ENCODE measurements at regions not wholly inside any gene's neighbourhood (a gene's known extent, or its start where the extent isn't known, plus 50 kb on each side); places are given as distances from the start of the nearest gene placed in this dataset.

DNA sequence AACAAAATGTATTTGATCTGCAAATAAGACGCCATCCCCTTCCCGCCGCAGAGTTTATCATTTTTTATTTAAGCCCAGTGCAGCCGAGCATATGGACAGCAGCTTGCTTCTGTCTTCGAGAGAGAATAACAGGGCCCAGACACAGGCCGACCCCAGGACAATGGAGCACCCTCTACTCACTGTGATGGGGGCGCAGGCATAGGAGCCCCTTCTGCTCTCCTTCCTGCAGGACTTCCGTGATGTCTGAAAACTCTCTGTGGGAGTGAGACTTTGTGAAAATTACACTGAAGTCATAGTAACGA is 134.8 kb downstream of the OAT start:
- TF ChIP-seq, protein P1, sequence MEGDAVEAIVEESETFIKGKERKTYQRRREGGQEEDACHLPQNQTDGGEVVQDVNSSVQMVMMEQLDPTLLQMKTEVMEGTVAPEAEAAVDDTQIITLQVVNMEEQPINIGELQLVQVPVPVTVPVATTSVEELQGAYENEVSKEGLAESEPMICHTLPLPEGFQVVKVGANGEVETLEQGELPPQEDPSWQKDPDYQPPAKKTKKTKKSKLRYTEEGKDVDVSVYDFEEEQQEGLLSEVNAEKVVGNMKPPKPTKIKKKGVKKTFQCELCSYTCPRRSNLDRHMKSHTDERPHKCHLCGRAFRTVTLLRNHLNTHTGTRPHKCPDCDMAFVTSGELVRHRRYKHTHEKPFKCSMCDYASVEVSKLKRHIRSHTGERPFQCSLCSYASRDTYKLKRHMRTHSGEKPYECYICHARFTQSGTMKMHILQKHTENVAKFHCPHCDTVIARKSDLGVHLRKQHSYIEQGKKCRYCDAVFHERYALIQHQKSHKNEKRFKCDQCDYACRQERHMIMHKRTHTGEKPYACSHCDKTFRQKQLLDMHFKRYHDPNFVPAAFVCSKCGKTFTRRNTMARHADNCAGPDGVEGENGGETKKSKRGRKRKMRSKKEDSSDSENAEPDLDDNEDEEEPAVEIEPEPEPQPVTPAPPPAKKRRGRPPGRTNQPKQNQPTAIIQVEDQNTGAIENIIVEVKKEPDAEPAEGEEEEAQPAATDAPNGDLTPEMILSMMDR (IDR thresholded peaks at IDR 0.05) = no peak
- TF ChIP-seq POLR2A (IDR thresholded peaks at IDR 0.05) = no peak
